K562 (cell line): ENCODE measurements at regions not wholly inside any gene's neighbourhood (a gene's known extent, or its start where the extent isn't known, plus 50 kb on each side); places are given as distances from the start of the nearest gene placed in this dataset.

Source experiments
- ZNF561 ChIP-seq: fragments of 450-650 bp; formaldehyde crosslinking; conservative IDR thresholded peaks from 2 replicates; pipeline ENCODE4 v1.4.0; 2020; ENCODE audit warnings: mild to moderate bottlenecking, moderate library complexity
- TF ChIP-seq, protein P1 (sequence below): sonication (generic); formaldehyde crosslinking; IDR thresholded peaks from 2 replicates; pipeline ENCODE4 v1.8.0; 2022; ENCODE audit warnings: missing genetic modification reagents, mild to moderate bottlenecking, moderate library complexity, borderline replicate concordance
- TF ChIP-seq, protein P2 (sequence below), 3 experiments: IDR thresholded peaks in 2 of 3; conservative IDR thresholded peaks in 1 of 3; 2 replicates each; pipeline ENCODE4 v1.5.1; 2011 to 2012; ENCODE audit warnings: low read length in 3 of 3, mild to moderate bottlenecking in 3 of 3, control low read depth in 2 of 3, improper control_type of control experiment in 1 of 3, inconsistent platforms in 1 of 3, low read depth in 1 of 3, mixed read lengths in 1 of 3, moderate library complexity in 1 of 3; ENCODE audit not compliant: insufficient read depth in 2 of 3

DNA sequence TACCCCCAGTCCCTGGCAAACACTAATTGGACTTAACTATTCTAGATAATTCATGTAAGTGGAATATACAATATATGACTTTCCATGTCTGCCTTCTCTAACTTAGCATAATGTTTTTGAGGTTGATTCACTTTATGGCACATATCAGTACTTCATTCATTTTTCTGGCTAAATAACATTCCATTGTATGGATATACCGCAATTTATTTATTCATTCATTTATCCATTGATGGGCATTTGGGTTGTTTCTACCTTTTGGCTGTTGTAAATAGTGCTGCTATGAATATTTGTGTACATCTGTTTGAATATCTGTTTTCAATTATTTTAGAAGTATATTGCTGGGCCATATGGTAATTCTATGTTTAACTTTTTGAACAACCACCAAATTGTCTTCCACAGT, 616.3 kb downstream of the UTRN start:
- TF ChIP-seq ZNF561 (CRISPR knock-in tag), result no peak
- TF ChIP-seq, protein P1, sequence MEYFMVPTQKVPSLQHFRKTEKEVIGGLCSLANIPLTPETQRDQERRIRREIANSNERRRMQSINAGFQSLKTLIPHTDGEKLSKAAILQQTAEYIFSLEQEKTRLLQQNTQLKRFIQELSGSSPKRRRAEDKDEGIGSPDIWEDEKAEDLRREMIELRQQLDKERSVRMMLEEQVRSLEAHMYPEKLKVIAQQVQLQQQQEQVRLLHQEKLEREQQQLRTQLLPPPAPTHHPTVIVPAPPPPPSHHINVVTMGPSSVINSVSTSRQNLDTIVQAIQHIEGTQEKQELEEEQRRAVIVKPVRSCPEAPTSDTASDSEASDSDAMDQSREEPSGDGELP, result no peak
- TF ChIP-seq, protein P2, sequence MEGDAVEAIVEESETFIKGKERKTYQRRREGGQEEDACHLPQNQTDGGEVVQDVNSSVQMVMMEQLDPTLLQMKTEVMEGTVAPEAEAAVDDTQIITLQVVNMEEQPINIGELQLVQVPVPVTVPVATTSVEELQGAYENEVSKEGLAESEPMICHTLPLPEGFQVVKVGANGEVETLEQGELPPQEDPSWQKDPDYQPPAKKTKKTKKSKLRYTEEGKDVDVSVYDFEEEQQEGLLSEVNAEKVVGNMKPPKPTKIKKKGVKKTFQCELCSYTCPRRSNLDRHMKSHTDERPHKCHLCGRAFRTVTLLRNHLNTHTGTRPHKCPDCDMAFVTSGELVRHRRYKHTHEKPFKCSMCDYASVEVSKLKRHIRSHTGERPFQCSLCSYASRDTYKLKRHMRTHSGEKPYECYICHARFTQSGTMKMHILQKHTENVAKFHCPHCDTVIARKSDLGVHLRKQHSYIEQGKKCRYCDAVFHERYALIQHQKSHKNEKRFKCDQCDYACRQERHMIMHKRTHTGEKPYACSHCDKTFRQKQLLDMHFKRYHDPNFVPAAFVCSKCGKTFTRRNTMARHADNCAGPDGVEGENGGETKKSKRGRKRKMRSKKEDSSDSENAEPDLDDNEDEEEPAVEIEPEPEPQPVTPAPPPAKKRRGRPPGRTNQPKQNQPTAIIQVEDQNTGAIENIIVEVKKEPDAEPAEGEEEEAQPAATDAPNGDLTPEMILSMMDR (IDR thresholded peaks at IDR 0.05 in 2 of 3, conservative IDR thresholded peaks at IDR 0.05 in 1 of 3; ENCODE audit: insufficient read depth in 2 of 3, low read depth in 1 of 3, low read length in 3 of 3), result no peak
